B cell (primary cell): ENCODE measurements at regions not wholly inside any gene's neighbourhood (a gene's known extent, or its start where the extent isn't known, plus 50 kb on each side); places are given as distances from the start of the nearest gene placed in this dataset.

Experiments
- ATAC-seq: fragments of 200-7000 bp; cut with Tn5 transposase; one replicate; pipeline ENCODE4 v1.10.0; 2021; ENCODE audit warnings: low read depth, mild to moderate bottlenecking, moderate number of reproducible peaks, moderate library complexity
- CTCF ChIA-PET: fragments of 350-600 bp; sonication (Branson Sonifier 250); formaldehyde crosslinking; loops from one replicate; lab custom pipeline; 2021; ENCODE audit warnings: antibody characterized with exemption, inconsistent platforms; lab: Charles Lee
- POLR2A ChIA-PET: fragments of 350-600 bp; sonication (Branson Sonifier 250); formaldehyde crosslinking; loops from one replicate; lab custom pipeline; 2021; ENCODE audit warnings: antibody characterized with exemption; lab: Charles Lee
- DNase-seq: peaks from one replicate; pipeline ENCODE4 v3.0.0; 2013
- H2AFZ ChIP-seq: 2 replicates; pipeline ENCODE4 v1.6.1; 2012; ENCODE audit warnings: mild to moderate bottlenecking, low read depth, low read length; ENCODE audit not compliant: insufficient read depth, poor library complexity, severe bottlenecking
- H3K27ac ChIP-seq, 2 donors: 1 replicate in 1 of 2; 2 replicates in 1 of 2; pipeline ENCODE4 v1.5.1; 2012 to 2013; ENCODE audit warnings: low read length in 2 of 2, mild to moderate bottlenecking in 2 of 2, moderate library complexity in 1 of 2
- H3K27me3 ChIP-seq, 4 experiments: fragments of 200-600 bp in 1 of 4; sonication (generic) in 1 of 4; replicated peaks in 1 of 4; 1 replicate in 2 of 4; 2 replicates in 2 of 4; pipeline versions ENCODE4 v1.6.1 to v1.7.0; 2013 to 2016; ENCODE audit warnings: low read length in 3 of 4, mild to moderate bottlenecking in 2 of 4, mixed read lengths in 1 of 4, moderate library complexity in 1 of 4; ENCODE audit not compliant: insufficient read depth in 4 of 4, control insufficient read depth in 3 of 4; ENCODE audit errors: control extremely low read depth in 1 of 4
- H3K36me3 ChIP-seq, 2 experiments: replicated peaks in 1 of 2; 1 replicate in 1 of 2; 2 replicates in 1 of 2; pipeline versions ENCODE4 v1.6.1 to v1.7.1; 2013; ENCODE audit warnings: low read length in 1 of 2; ENCODE audit not compliant: insufficient read depth in 2 of 2, control insufficient read depth in 1 of 2; ENCODE audit errors: control extremely low read depth in 1 of 2, extremely low read depth in 1 of 2
- H3K4me1 ChIP-seq, 2 donors: fragments of 200-600 bp in 1 of 2; sonication (generic) in 1 of 2; 1 replicate in 1 of 2; 2 replicates in 1 of 2; pipeline versions ENCODE4 v1.5.1 to v1.6.1; 2013 to 2017; ENCODE audit warnings: low read length in 2 of 2; ENCODE audit not compliant: control insufficient read depth in 2 of 2, insufficient read depth in 2 of 2
- H3K4me2 ChIP-seq: replicated peaks from 2 replicates; pipeline ENCODE3; 2012; ENCODE audit warnings: mild to moderate bottlenecking, low read depth, low read length; ENCODE audit not compliant: poor library complexity, severe bottlenecking
- H3K4me3 ChIP-seq, 5 experiments: fragments of 200-600 bp in 1 of 5; sonication (generic) in 1 of 5; 1 replicate in 3 of 5; 2 replicates in 2 of 5; pipeline versions ENCODE4 v1.5.1 to v1.7.0; 2011 to 2016; ENCODE audit warnings: low read length in 4 of 5, mild to moderate bottlenecking in 4 of 5, low read depth in 2 of 5, control low read depth in 1 of 5, moderate library complexity in 1 of 5; ENCODE audit not compliant: insufficient read depth in 1 of 5; ENCODE audit errors: control extremely low read depth in 1 of 5, extremely low read depth in 1 of 5
- H3K79me2 ChIP-seq: fragments of 200-600 bp; sonication (generic); one replicate; pipeline ENCODE4 v1.6.0; 2016; ENCODE audit warnings: low read length; ENCODE audit not compliant: control insufficient read depth, insufficient read depth
- H3K9ac ChIP-seq: fragments of 200-600 bp; sonication (generic); 2 replicates; pipeline ENCODE4 v1.6.1; 2017; ENCODE audit warnings: mild to moderate bottlenecking, low read length, moderate library complexity
- H3K9me3 ChIP-seq, 3 donors: one replicate each; pipeline versions ENCODE4 v1.6.1 to v1.7.1; 2013; ENCODE audit warnings: low read length in 2 of 3; ENCODE audit not compliant: control insufficient read depth in 2 of 3, insufficient read depth in 1 of 3; ENCODE audit errors: control extremely low read depth in 1 of 3
- H4K20me1 ChIP-seq: 2 replicates; pipeline ENCODE4 v1.6.0; 2012; ENCODE audit warnings: mild to moderate bottlenecking, low read length; ENCODE audit not compliant: insufficient read depth, control insufficient read depth, poor library complexity, severe bottlenecking
- H3K27ac Mint-ChIP-seq: one replicate; pipeline ENCODE4 v1.8.0; 2021; ENCODE audit warnings: mixed read lengths
- H3K27me3 Mint-ChIP-seq: one replicate; pipeline ENCODE4 v1.8.0; 2021; ENCODE audit warnings: mixed read lengths
- H3K4me1 Mint-ChIP-seq: one replicate; pipeline ENCODE4 v1.8.0; 2021; ENCODE audit warnings: mixed read lengths
- H3K4me3 Mint-ChIP-seq: one replicate; pipeline ENCODE4 v1.8.0; 2021; ENCODE audit warnings: mixed read lengths
- H3K9me3 Mint-ChIP-seq: one replicate; pipeline ENCODE4 v1.8.0; 2022; ENCODE audit warnings: mixed read lengths; ENCODE audit not compliant: insufficient read depth
- CTCF ChIP-seq: fragments of 200-600 bp; IDR thresholded peaks from one replicate; pipeline ENCODE4 v1.8.0; 2022; ENCODE audit warnings: antibody characterized with exemption, mild to moderate bottlenecking
- EZH2 ChIP-seq: IDR thresholded peaks from 2 replicates; pipeline ENCODE4 v1.6.1; 2012; ENCODE audit warnings: borderline replicate concordance, low read depth, mild to moderate bottlenecking, moderate library complexity, low read length; ENCODE audit not compliant: insufficient read depth, poor library complexity, severe bottlenecking
- WGBS: methylation state at CpG from one replicate; pipeline ENCODE4 v1.1.5; 2013; ENCODE audit warnings: missing lambda C conversion rate; ENCODE audit not compliant: insufficient coverage; 5-methylcytosine and 5-hydroxymethylcytosine counted together
- intact Hi-C: fragments of 100-400 bp; cut with micrococcal nuclease; formaldehyde crosslinking; loops from one replicate; pipeline ENCODE4 v1.10.0; 2022

GRCh38 chr1:184813528-184814089, 59.0 kb upstream of the EDEM3 start:
- H3K9me3 Mint-ChIP-seq, result no peaks in the 10 kb centered on the region
- POLR2A ChIA-PET, result no interaction called here
- TF ChIP-seq EZH2 (no peak), CTCF (no peak)

GRCh38 chr1:184811439-184812111, 56.9 kb upstream of the EDEM3 start:
- intact Hi-C loops, result no loop called here
- Histone ChIP-seq H3K4me3 (no peak overlapping the region), H3K79me2 (no peaks in the 10 kb centered on the region), H3K4me2 (no peak overlapping the region), H4K20me1 (no peaks in the 10 kb centered on the region), H3K9ac (no peak overlapping the region), H3K27ac (no peak overlapping the region), H3K27me3 (no peaks in the 10 kb centered on the region), H3K36me3 (no peaks in the 10 kb centered on the region), H2AFZ (no peak overlapping the region), H3K4me1 (no peaks in the 10 kb centered on the region), H3K9me3 (no peaks in the 10 kb centered on the region)
- DNase-seq, result no peak
- no peaks in the 10 kb centered on the region for H3K4me1 Mint-ChIP-seq
- no peak overlapping the region for H3K27ac Mint-ChIP-seq
- no peak overlapping the region for H3K4me3 Mint-ChIP-seq
- WGBS, result 96% methylated on average over 13 of the region's 19 CpGs
- CTCF ChIA-PET, result interaction anchor here (1.1 kb wide), 1 partner anchor 358 kb away, joined by 4 read pairs; no protein-coding TSS in a partner anchor
- H3K9me3 Mint-ChIP-seq, result no peaks in the 10 kb centered on the region
- TF ChIP-seq CTCF, result no peak
- POLR2A ChIA-PET, result no interaction called here
- ATAC-seq, result no peak
- H3K27me3 Mint-ChIP-seq, result no peaks in the 10 kb centered on the region

More at GRCh38 chr1:184813528-184814089, 59.0 kb upstream of the EDEM3 start:
- H3K4me3 ChIP-seq, result no peak overlapping the region
- H4K20me1 ChIP-seq, result no peaks in the 10 kb centered on the region
- no peaks in the 10 kb centered on the region for H3K9me3 ChIP-seq
- Mint-ChIP-seq H3K4me3 (no peak overlapping the region), H3K27ac (no peak overlapping the region), H3K4me1 (no peaks in the 10 kb centered on the region), H3K27me3 (no peaks in the 10 kb centered on the region)
- no peak overlapping the region for H3K27ac ChIP-seq
- H2AFZ ChIP-seq, result no peak overlapping the region
- no peak overlapping the region for H3K4me2 ChIP-seq
- intact Hi-C loops, result no loop called here
- CTCF ChIA-PET, result interaction anchor here (0.8 to 1.7 kb wide), 5 partner anchors 7 to 173 kb away, joined by 3 to 9 read pairs (median 3); no protein-coding TSS in a partner anchor
- ATAC-seq (no peak), DNase-seq (no peak)
- no peaks in the 10 kb centered on the region for H3K36me3 ChIP-seq
- H3K4me1 ChIP-seq, result no peaks in the 10 kb centered on the region
- no peaks in the 10 kb centered on the region for H3K79me2 ChIP-seq
- no peaks in the 10 kb centered on the region for H3K27me3 ChIP-seq
- no peak overlapping the region for H3K9ac ChIP-seq
- WGBS, result 100% methylated on average over 1 of the region's 2 CpGs
